ENCODE measurements at regions not wholly inside any gene's neighbourhood (a gene's known extent, or its start where the extent isn't known, plus 50 kb on each side); places are given as distances from the start of the nearest gene placed in this dataset.

DNA sequence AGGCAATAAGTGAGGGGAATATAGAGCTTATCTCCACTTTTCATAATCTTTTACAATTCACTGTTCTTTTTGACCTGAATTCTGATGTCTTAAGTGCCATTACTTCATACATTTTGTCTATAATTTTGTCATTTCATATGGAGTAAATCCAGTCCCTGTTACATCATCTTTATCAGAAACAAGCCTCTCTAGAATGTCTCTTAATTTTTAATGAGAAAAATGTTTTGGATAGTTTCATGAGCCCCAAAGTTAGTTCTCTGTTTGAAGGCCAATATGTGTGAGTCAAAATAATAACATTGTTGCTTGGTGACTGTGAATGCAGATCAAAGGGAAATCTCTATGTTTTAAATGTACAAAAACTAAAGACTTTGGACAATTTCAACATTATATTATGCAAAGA is 329.6 kb upstream of the ARRDC3 start:
- DNase-seq (no peak), ATAC-seq (no peak)
- intact Hi-C loops (cut with DNase I; ENCODE audit: low total_unique reads), result no loop called here
- Histone ChIP-seq H3K36me3 (no peaks in the 10 kb centered on the region), H3K27ac (no peak overlapping the region), H3K27me3 (no peaks in the 10 kb centered on the region), H3K4me3 (no peak overlapping the region), H3K4me1 (no peaks in the 10 kb centered on the region), H3K9me3 (no peaks in the 10 kb centered on the region)
- TF ChIP-seq POLR2A (IDR thresholded peaks at IDR 0.05) (no peak), CTCF (IDR thresholded peaks at IDR 0.05 in 4 of 5, conservative IDR thresholded peaks at IDR 0.05 in 1 of 5) (no peak)
- in situ Hi-C loops (cut with MboI; ENCODE audit: low sequenced_read_pairs in 4 of 4), result no loop called here

GRCh38 chr5:91707521-91707841 is 324.4 kb upstream of the ARRDC3 start:
- no peaks in the 10 kb centered on the region for H3K9me3 ChIP-seq
- H3K27ac ChIP-seq, result no peak overlapping the region
- H3K4me1 ChIP-seq, result no peaks in the 10 kb centered on the region
- DNase-seq (no peak), ATAC-seq (no peak)
- TF ChIP-seq POLR2A (IDR thresholded peaks at IDR 0.05) (no peak), CTCF (IDR thresholded peaks at IDR 0.05 in 4 of 5, conservative IDR thresholded peaks at IDR 0.05 in 1 of 5) (no peak)
- intact Hi-C loops (cut with DNase I; ENCODE audit: low total_unique reads), result no loop called here
- in situ Hi-C loops (cut with MboI; ENCODE audit: low sequenced_read_pairs in 4 of 4), result no loop called here
- no peaks in the 10 kb centered on the region for H3K27me3 ChIP-seq
- no peaks in the 10 kb centered on the region for H3K36me3 ChIP-seq
- H3K4me3 ChIP-seq, result no peak overlapping the region

DNA sequence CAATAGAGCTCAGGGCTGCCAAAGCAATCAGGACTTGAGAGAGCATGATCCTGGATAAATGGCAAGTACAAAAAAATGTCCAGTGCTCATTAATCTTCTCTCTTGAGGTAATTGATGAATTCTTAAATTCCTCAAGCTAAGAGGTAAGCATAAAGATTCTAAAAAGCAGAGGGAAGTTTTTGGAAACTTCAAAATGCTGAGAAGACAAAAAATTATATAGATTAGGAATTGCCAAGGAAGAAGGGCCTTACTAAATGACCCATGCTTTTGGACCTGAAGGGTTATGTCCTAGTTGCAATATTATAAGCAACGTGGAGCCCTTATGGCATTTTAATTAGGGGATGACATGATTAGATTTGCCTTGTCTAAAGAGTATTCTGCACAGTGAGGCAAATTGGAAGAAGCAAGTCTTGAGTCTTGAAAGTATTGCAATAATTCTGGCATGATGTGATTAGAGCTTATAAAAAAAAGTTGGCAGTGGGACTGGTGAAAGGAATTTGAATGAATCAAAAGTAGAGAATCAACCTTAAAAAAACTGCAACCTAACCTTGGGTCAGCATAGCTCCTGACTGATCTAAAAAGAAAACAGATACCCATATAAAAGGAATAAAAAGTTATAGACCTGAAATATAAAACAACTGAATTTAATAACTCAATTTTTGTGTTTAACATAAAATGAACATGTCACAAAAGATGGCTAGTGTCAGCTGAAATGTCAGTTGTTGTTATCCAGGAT is 323.8 kb upstream of the ARRDC3 start:
- ATAC-seq (no peak), DNase-seq (no peak)
- H3K9me3 ChIP-seq, result no peaks in the 10 kb centered on the region
- no peaks in the 10 kb centered on the region for H3K4me1 ChIP-seq
- intact Hi-C loops (cut with DNase I; ENCODE audit: low total_unique reads), result no loop called here
- no peak overlapping the region for H3K4me3 ChIP-seq
- H3K27me3 ChIP-seq, result no peaks in the 10 kb centered on the region
- no peak overlapping the region for H3K27ac ChIP-seq
- no peaks in the 10 kb centered on the region for H3K36me3 ChIP-seq
- in situ Hi-C loops (cut with MboI; ENCODE audit: low sequenced_read_pairs in 4 of 4), result no loop called here
- TF ChIP-seq CTCF (IDR thresholded peaks at IDR 0.05 in 4 of 5, conservative IDR thresholded peaks at IDR 0.05 in 1 of 5) (no peak), POLR2A (IDR thresholded peaks at IDR 0.05) (no peak)

GRCh38 chr5:91703128-91703527 is 320.0 kb upstream of the ARRDC3 start:
- Histone ChIP-seq H3K27me3 (no peaks in the 10 kb centered on the region), H3K9me3 (no peaks in the 10 kb centered on the region), H3K27ac (no peak overlapping the region), H3K36me3 (no peaks in the 10 kb centered on the region), H3K4me1 (no peaks in the 10 kb centered on the region), H3K4me3 (no peak overlapping the region)
- TF ChIP-seq POLR2A (IDR thresholded peaks at IDR 0.05), result no peak
- TF ChIP-seq CTCF (IDR thresholded peaks at IDR 0.05 in 4 of 5, conservative IDR thresholded peaks at IDR 0.05 in 1 of 5), result no peak
- intact Hi-C loops (cut with DNase I; ENCODE audit: low total_unique reads) (no loop called here), in situ Hi-C loops (cut with MboI; ENCODE audit: low sequenced_read_pairs in 4 of 4) (no loop called here)
- no peak for ATAC-seq
- no peak for DNase-seq

- Histone ChIP-seq H3K27ac (no peak overlapping the region), H3K4me1 (no peaks in the 10 kb centered on the region), H3K36me3 (no peaks in the 10 kb centered on the region), H3K27me3 (no peaks in the 10 kb centered on the region), H3K4me3 (no peak overlapping the region), H3K9me3 (no peaks in the 10 kb centered on the region)
- in situ Hi-C loops (cut with MboI; ENCODE audit: low sequenced_read_pairs in 4 of 4) (no loop called here), intact Hi-C loops (cut with DNase I; ENCODE audit: low total_unique reads) (no loop called here)
- ATAC-seq (no peak), DNase-seq (no peak)
- no peak for TF ChIP-seq CTCF (IDR thresholded peaks at IDR 0.05 in 4 of 5, conservative IDR thresholded peaks at IDR 0.05 in 1 of 5)
- no peak for TF ChIP-seq POLR2A (IDR thresholded peaks at IDR 0.05)
Measured at GRCh38 chr5:91699429-91699828, 316.3 kb upstream of the ARRDC3 start.
